K562 (cell line): ENCODE measurements at regions not wholly inside any gene's neighbourhood (a gene's known extent, or its start where the extent isn't known, plus 50 kb on each side); places are given as distances from the start of the nearest gene placed in this dataset.

ENCODE experiments used
- ATAC-seq: fragments of 200-7000 bp; cut with Tn5 transposase; 3 replicates; pipeline ENCODE4 v1.9.1; 2020; ENCODE audit warnings: moderate library complexity
- BruUV-seq: library from RNA; stranded (reverse); fragments of 400-500 nt; replicated peaks from 2 replicates; lab custom pipeline; 2021; lab: Mats Ljungman, UMichigan
- CTCF ChIA-PET: fragments of 300-600 bp; formaldehyde crosslinking; extraction: SDS; loops from one replicate; lab custom pipeline; 2021; ENCODE audit warnings: low intra/inter-chr PET ratio; lab: Yijun Ruan, JAX
- POLR2A ChIA-PET: fragments of 300-600, 350-650 bp; sonication (Branson Sonifier 250); formaldehyde crosslinking; extraction: SDS; loops from one replicate; lab custom pipeline; 2021; ENCODE audit warnings: antibody characterized with exemption, inconsistent platforms; lab: Yijun Ruan, JAX
- DNase-seq, 4 experiments: peaks; one replicate each; pipeline versions ENCODE4 v3.0.0 to v3.0.0-alpha.2; 2011 to 2018; ENCODE audit warnings: low spot score in 3 of 4, mixed read lengths in 3 of 4; ENCODE audit errors: extremely low read depth in 1 of 4
- FAIRE-seq: peaks from 2 replicates; lab custom pipeline; 2011; peaks lifted over from hg19 to GRCh38; lab: Jason Lieb, UNC
- H2AFZ ChIP-seq: 2 replicates; pipeline ENCODE4 v1.6.0; 2011; ENCODE audit warnings: low read depth, low read length, control low read depth, inconsistent platforms
- H3K27ac ChIP-seq: fragments of 200-600 bp; 3 replicates; pipeline ENCODE4 v1.8.0; 2011; ENCODE audit warnings: low read depth, mild to moderate bottlenecking, control low read depth, inconsistent platforms, low read length, moderate library complexity, mixed read lengths; ENCODE audit errors: extremely low read depth
- H3K27me3 ChIP-seq, 2 experiments: fragments of 300-600 bp in 1 of 2; 2 replicates in 1 of 2; 3 replicates in 1 of 2; pipeline versions ENCODE4 v1.6.0 to v1.8.0; 2011; ENCODE audit warnings: inconsistent platforms in 2 of 2, low read length in 2 of 2, mild to moderate bottlenecking in 1 of 2, mixed read lengths in 1 of 2, moderate library complexity in 1 of 2; ENCODE audit not compliant: control insufficient read depth in 2 of 2, insufficient read depth in 2 of 2
- H3K36me3 ChIP-seq: fragments of 300-600 bp; 3 replicates; pipeline ENCODE4 v1.8.0; 2011; ENCODE audit warnings: mild to moderate bottlenecking, low read length, inconsistent platforms; ENCODE audit not compliant: control insufficient read depth, insufficient read depth
- H3K4me1 ChIP-seq, 2 experiments: fragments of 200-600 bp in 1 of 2; replicated peaks in 1 of 2; 2 replicates in 1 of 2; 3 replicates in 1 of 2; pipeline versions ENCODE4 v1.5.1 to v1.8.0; 2011; ENCODE audit warnings: inconsistent platforms in 2 of 2, low read length in 2 of 2, mild to moderate bottlenecking in 1 of 2, mixed read lengths in 1 of 2, moderate library complexity in 1 of 2; ENCODE audit not compliant: control insufficient read depth in 2 of 2, insufficient read depth in 2 of 2
- H3K4me2 ChIP-seq: 2 replicates; pipeline ENCODE4 v1.6.1; 2011; ENCODE audit warnings: low read length, control low read depth, inconsistent platforms, mixed read lengths; ENCODE audit not compliant: insufficient read depth
- H3K4me3 ChIP-seq: fragments of 200-600 bp; sonication (generic), shearing (Covaris generic); 2 replicates; pipeline ENCODE4 v1.5.1; 2016; ENCODE audit warnings: control low read depth, inconsistent platforms
- H3K79me2 ChIP-seq: fragments of 200-600 bp; 3 replicates; pipeline ENCODE4 v1.8.0; 2011; ENCODE audit warnings: low read length, inconsistent platforms; ENCODE audit not compliant: control insufficient read depth, insufficient read depth
- H3K9ac ChIP-seq, 2 experiments: 2 replicates each; pipeline versions ENCODE4 v1.6.0 to v1.6.1; 2011; ENCODE audit warnings: low read depth in 2 of 2, low read length in 2 of 2, control low read depth in 1 of 2, inconsistent platforms in 1 of 2, mild to moderate bottlenecking in 1 of 2, mixed read lengths in 1 of 2; ENCODE audit not compliant: insufficient read depth in 1 of 2
- H3K9me1 ChIP-seq: one replicate; pipeline ENCODE4 v1.6.0; 2011; ENCODE audit warnings: inconsistent platforms, mild to moderate bottlenecking, low read length, moderate library complexity; ENCODE audit not compliant: control insufficient read depth, insufficient read depth
- H3K9me3 ChIP-seq: replicated peaks from 2 replicates; pipeline ENCODE4 v1.5.1; 2011; ENCODE audit warnings: low read depth, low read length, inconsistent platforms; ENCODE audit not compliant: control insufficient read depth, insufficient read depth
- H4K20me1 ChIP-seq: replicated peaks from 2 replicates; pipeline ENCODE4 v1.6.1; 2011; ENCODE audit warnings: low read length, inconsistent platforms, mixed read lengths; ENCODE audit not compliant: control insufficient read depth, insufficient read depth
- ARNT ChIP-seq, 2 experiments: fragments of 450-650 bp; IDR thresholded peaks; 2 replicates each; pipeline ENCODE4 v1.6.1; 2016; ENCODE audit warnings: mild to moderate bottlenecking in 1 of 2
- CCNT2 ChIP-seq: IDR thresholded peaks from 2 replicates; pipeline ENCODE4 v1.6.1; 2011; ENCODE audit warnings: borderline replicate concordance, low read depth, mild to moderate bottlenecking, moderate library complexity, mixed read lengths, low read length; ENCODE audit not compliant: insufficient read length; ENCODE audit errors: extremely low read depth
- CTBP1 ChIP-seq: fragments of 450-650 bp; IDR thresholded peaks from 2 replicates; pipeline ENCODE4 v1.6.1; 2016; ENCODE audit warnings: borderline replicate concordance
- HDAC3 ChIP-seq: fragments of 450-650 bp; IDR thresholded peaks from 2 replicates; pipeline ENCODE4 v1.6.1; 2018; ENCODE audit warnings: borderline replicate concordance, mild to moderate bottlenecking, moderate library complexity; ENCODE audit not compliant: partially characterized antibody
- HOXB6 ChIP-seq: fragments of 250-450 bp; sonication (Bioruptor Pico); IDR thresholded peaks from 2 replicates; pipeline ENCODE4 v1.5.1; 2022; ENCODE audit warnings: mild to moderate bottlenecking, borderline replicate concordance
- ZBTB1 ChIP-seq: sonication (generic); formaldehyde crosslinking; IDR thresholded peaks from 2 replicates; pipeline ENCODE4 v1.8.1; 2023; ENCODE audit warnings: missing genetic modification reagents, low read depth, mild to moderate bottlenecking, borderline replicate concordance
- ZNF354B ChIP-seq: fragments of 250-450 bp; sonication (Bioruptor Pico); IDR thresholded peaks from 2 replicates; pipeline ENCODE4 v1.4.0; 2020
- in situ Hi-C: fragments of 300-500 bp; cut with MboI; formaldehyde crosslinking; loops from 4 replicates; pipeline ENCODE4 v1.15.0; 2018; ENCODE audit warnings: inconsistent platforms, mixed read lengths
- intact Hi-C: fragments of 100-400 bp; cut with micrococcal nuclease; formaldehyde crosslinking; loops from 2 replicates; pipeline ENCODE4 v1.14.2; 2022
- TF ChIP-seq, protein P1 (sequence below): fragments of 250-450 bp; sonication (Bioruptor Pico); IDR thresholded peaks from 2 replicates; pipeline ENCODE4 v1.4.0; 2020; ENCODE audit warnings: mild to moderate bottlenecking, moderate library complexity
- TF ChIP-seq, protein P2 (sequence below): sonication (generic); formaldehyde crosslinking; IDR thresholded peaks from 2 replicates; pipeline ENCODE4 v1.4.0; 2020; ENCODE audit warnings: mild to moderate bottlenecking, missing genetic modification reagents
- TF ChIP-seq, protein P3 (sequence below): fragments of 450-650 bp; formaldehyde crosslinking; IDR thresholded peaks from 2 replicates; pipeline ENCODE4 v1.4.0; 2020; ENCODE audit warnings: mild to moderate bottlenecking, mixed read lengths
- TF ChIP-seq, protein P4 (sequence below): sonication (generic); formaldehyde crosslinking; IDR thresholded peaks from 2 replicates; pipeline ENCODE4 v1.8.0; 2022; ENCODE audit warnings: mild to moderate bottlenecking, missing genetic modification reagents, borderline replicate concordance

DNA sequence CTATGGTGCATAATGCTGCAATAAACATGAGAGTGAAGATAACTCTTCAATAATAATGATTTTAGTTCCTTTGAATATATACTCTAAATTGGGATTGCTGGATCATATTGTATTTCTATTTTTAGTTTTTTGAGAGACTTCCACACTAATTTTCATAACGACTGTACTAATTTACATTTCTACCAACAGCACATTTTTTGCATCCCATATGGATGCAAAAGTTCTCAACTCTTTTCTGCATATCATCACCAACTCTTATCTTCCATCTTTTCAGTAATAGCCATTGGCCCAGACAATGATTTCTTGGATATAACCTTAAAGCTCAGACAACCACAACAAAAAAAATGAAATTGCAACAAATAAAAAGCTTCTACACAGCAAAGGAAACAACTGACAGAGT, 1082.4 kb downstream of the CNTNAP5 start (continued):
- no peak for TF ChIP-seq CCNT2
- no peak for TF ChIP-seq HDAC3
- no peak for TF ChIP-seq ARNT (IDR thresholded peaks at IDR 0.05)
- TF ChIP-seq ZNF354B (CRISPR knock-in tag): no peak
- no peak for TF ChIP-seq ZBTB1 (CRISPR knock-in tag)
- TF ChIP-seq, protein P1, sequence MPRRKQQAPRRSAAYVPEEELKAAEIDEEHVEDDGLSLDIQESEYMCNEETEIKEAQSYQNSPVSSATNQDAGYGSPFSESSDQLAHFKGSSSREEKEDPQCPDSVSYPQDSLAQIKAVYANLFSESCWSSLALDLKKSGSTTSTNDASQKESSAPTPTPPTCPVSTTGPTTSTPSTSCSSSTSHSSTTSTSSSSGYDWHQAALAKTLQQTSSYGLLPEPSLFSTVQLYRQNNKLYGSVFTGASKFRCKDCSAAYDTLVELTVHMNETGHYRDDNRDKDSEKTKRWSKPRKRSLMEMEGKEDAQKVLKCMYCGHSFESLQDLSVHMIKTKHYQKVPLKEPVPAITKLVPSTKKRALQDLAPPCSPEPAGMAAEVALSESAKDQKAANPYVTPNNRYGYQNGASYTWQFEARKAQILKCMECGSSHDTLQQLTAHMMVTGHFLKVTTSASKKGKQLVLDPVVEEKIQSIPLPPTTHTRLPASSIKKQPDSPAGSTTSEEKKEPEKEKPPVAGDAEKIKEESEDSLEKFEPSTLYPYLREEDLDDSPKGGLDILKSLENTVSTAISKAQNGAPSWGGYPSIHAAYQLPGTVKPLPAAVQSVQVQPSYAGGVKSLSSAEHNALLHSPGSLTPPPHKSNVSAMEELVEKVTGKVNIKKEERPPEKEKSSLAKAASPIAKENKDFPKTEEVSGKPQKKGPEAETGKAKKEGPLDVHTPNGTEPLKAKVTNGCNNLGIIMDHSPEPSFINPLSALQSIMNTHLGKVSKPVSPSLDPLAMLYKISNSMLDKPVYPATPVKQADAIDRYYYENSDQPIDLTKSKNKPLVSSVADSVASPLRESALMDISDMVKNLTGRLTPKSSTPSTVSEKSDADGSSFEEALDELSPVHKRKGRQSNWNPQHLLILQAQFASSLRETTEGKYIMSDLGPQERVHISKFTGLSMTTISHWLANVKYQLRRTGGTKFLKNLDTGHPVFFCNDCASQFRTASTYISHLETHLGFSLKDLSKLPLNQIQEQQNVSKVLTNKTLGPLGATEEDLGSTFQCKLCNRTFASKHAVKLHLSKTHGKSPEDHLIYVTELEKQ (CRISPR knock-in tag): no peak
- TF ChIP-seq CTBP1: no peak
- no peak for TF ChIP-seq HOXB6 (CRISPR knock-in tag)
- TF ChIP-seq, all 486 proteins: peak for 0

DNA sequence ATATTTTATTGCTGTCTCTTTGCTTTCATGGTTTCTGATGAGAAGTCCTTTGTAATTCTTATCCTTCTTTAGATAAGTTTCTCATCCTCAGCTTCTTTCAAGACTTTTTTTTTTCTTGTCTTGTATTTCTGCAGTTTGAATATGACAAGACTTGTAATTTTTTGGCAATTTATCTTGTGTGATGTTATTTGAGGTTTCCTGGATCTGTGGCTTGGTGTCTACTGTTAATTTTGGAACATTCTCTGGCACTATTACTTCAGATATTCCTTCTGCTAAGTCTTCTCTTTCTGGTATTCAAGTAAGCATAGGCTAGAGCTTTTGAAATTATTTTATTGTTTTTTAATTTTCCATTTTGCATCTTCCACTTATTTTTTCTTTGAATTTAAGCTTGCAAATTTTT, 1083.2 kb downstream of the CNTNAP5 start:
- Histone ChIP-seq H4K20me1 (no peaks in the 10 kb centered on the region), H3K9me3 (0 out of 2 replicates have a peak, but pooled peaks cover 2% of the 10 kb centered on the region), H3K4me1 (no peaks in the 10 kb centered on the region), H3K9me1 (no peaks in the 10 kb centered on the region), H3K27ac (no peak overlapping the region), H2AFZ (no peak overlapping the region), H3K4me2 (no peak overlapping the region), H3K27me3 (no peaks in the 10 kb centered on the region), H3K9ac (no peak overlapping the region), H3K36me3 (no peaks in the 10 kb centered on the region), H3K79me2 (no peaks in the 10 kb centered on the region), H3K4me3 (no peak overlapping the region)
- ChIA-PET CTCF (no interaction called here), POLR2A (no interaction called here)
- intact Hi-C loops (no loop called here), in situ Hi-C loops (no loop called here)
- no TSS peak for BruUV-seq
- DNase-seq (no peak), ATAC-seq (no peak), FAIRE-seq (no peak)
- TF ChIP-seq, protein P2, sequence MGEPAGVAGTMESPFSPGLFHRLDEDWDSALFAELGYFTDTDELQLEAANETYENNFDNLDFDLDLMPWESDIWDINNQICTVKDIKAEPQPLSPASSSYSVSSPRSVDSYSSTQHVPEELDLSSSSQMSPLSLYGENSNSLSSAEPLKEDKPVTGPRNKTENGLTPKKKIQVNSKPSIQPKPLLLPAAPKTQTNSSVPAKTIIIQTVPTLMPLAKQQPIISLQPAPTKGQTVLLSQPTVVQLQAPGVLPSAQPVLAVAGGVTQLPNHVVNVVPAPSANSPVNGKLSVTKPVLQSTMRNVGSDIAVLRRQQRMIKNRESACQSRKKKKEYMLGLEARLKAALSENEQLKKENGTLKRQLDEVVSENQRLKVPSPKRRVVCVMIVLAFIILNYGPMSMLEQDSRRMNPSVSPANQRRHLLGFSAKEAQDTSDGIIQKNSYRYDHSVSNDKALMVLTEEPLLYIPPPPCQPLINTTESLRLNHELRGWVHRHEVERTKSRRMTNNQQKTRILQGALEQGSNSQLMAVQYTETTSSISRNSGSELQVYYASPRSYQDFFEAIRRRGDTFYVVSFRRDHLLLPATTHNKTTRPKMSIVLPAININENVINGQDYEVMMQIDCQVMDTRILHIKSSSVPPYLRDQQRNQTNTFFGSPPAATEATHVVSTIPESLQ (CRISPR knock-in tag): no peak
- TF ChIP-seq, protein P3, sequence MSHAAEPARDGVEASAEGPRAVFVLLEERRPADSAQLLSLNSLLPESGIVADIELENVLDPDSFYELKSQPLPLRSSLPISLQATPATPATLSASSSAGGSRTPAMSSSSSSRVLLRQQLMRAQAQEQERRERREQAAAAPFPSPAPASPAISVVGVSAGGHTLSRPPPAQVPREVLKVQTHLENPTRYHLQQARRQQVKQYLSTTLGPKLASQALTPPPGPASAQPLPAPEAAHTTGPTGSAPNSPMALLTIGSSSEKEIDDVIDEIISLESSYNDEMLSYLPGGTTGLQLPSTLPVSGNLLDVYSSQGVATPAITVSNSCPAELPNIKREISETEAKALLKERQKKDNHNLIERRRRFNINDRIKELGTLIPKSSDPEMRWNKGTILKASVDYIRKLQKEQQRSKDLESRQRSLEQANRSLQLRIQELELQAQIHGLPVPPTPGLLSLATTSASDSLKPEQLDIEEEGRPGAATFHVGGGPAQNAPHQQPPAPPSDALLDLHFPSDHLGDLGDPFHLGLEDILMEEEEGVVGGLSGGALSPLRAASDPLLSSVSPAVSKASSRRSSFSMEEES (CRISPR knock-in tag): no peak
- no peak for TF ChIP-seq CTBP1
- TF ChIP-seq, protein P4, sequence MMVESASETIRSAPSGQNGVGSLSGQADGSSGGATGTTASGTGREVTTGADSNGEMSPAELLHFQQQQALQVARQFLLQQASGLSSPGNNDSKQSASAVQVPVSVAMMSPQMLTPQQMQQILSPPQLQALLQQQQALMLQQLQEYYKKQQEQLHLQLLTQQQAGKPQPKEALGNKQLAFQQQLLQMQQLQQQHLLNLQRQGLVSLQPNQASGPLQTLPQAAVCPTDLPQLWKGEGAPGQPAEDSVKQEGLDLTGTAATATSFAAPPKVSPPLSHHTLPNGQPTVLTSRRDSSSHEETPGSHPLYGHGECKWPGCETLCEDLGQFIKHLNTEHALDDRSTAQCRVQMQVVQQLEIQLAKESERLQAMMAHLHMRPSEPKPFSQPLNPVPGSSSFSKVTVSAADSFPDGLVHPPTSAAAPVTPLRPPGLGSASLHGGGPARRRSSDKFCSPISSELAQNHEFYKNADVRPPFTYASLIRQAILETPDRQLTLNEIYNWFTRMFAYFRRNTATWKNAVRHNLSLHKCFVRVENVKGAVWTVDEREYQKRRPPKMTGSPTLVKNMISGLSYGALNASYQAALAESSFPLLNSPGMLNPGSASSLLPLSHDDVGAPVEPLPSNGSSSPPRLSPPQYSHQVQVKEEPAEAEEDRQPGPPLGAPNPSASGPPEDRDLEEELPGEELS (CRISPR knock-in tag): no peak
